ENCODE measurements at regions not wholly inside any gene's neighbourhood (a gene's known extent, or its start where the extent isn't known, plus 50 kb on each side); places are given as distances from the start of the nearest gene placed in this dataset.

- TF ChIP-seq CTCF (IDR thresholded peaks at IDR 0.05 in 8 of 11, conservative IDR thresholded peaks at IDR 0.05 in 3 of 11) (no peak), POLR2A (IDR thresholded peaks at IDR 0.05) (no peak)
Observed at GRCh38 chrX:34279866-34280560, 147.9 kb upstream of the FAM47A start.

Data from spleen (tissue), 7 donors.